HG02642 (cell line): ENCODE measurements at regions not wholly inside any gene's neighbourhood (a gene's known extent, or its start where the extent isn't known, plus 50 kb on each side); places are given as distances from the start of the nearest gene placed in this dataset.
"Not testable (repeated sequence)": the region's sequence is repeated elsewhere in the genome, so short reads cannot be mapped to it uniquely, and the experiment has no call there.

Source experiments
- ATAC-seq: cut with Tn5 transposase; IDR thresholded peaks from one replicate; pipeline ENCODE4 v1.9.1; 2021; ENCODE audit warnings: mild to moderate bottlenecking; ENCODE audit not compliant: unreplicated experiment, poor library complexity

- not testable (repeated sequence) for ATAC-seq
Observed at GRCh38 chr3:106858321-106858720, 518.9 kb upstream of the CCDC54 start.

- ATAC-seq, result no peak
Observed at GRCh38 chr3:106860182-106860581, 517.1 kb upstream of the CCDC54 start.

- ATAC-seq, result no peak
Observed at GRCh38 chr3:106862067-106862466, 515.2 kb upstream of the CCDC54 start.

- no peak for ATAC-seq
Observed at GRCh38 chr3:106877627-106878026, 499.6 kb upstream of the CCDC54 start.

GRCh38 chr3:106880206-106880605 is 497.0 kb upstream of the CCDC54 start:
- ATAC-seq, result no peak

GRCh38 chr3:106881186-106881585 is 496.1 kb upstream of the CCDC54 start:
- no peak for ATAC-seq

- ATAC-seq, result no peak
Observed at GRCh38 chr3:106882297-106882696, 494.9 kb upstream of the CCDC54 start.

- no peak for ATAC-seq
Observed at GRCh38 chr3:106906074-106906473, 471.2 kb upstream of the CCDC54 start.

GRCh38 chr3:106908181-106908938 is 468.9 kb upstream of the CCDC54 start:
- no peak for ATAC-seq

- no peak for ATAC-seq
Observed at GRCh38 chr3:106913111-106913698, 464.0 kb upstream of the CCDC54 start.

- no peak for ATAC-seq
Observed at GRCh38 chr3:106913966-106914365, 463.3 kb upstream of the CCDC54 start.

- no peak for ATAC-seq
Observed at GRCh38 chr3:106920609-106921008, 456.6 kb upstream of the CCDC54 start.

GRCh38 chr3:106929081-106929480 is 448.2 kb upstream of the CCDC54 start:
- ATAC-seq, result no peak

- no peak for ATAC-seq
Observed at GRCh38 chr3:106930086-106930485, 447.2 kb upstream of the CCDC54 start.

GRCh38 chr3:106931904-106932303 is 445.3 kb upstream of the CCDC54 start:
- no peak for ATAC-seq

- ATAC-seq, result no peak
Observed at GRCh38 chr3:106936337-106936736, 440.9 kb upstream of the CCDC54 start.

- ATAC-seq, result no peak
Observed at GRCh38 chr3:106942051-106942450, 435.2 kb upstream of the CCDC54 start.

- no peak for ATAC-seq
Observed at GRCh38 chr3:106943071-106943470, 434.2 kb upstream of the CCDC54 start.

- ATAC-seq, result no peak
Observed at GRCh38 chr3:106945435-106945834, 431.8 kb upstream of the CCDC54 start.

- ATAC-seq, result no peak
Observed at GRCh38 chr3:106946866-106947265, 430.4 kb upstream of the CCDC54 start.

GRCh38 chr3:106957029-106957428 is 420.2 kb upstream of the CCDC54 start:
- no peak for ATAC-seq

GRCh38 chr3:106962993-106963392 is 414.2 kb upstream of the CCDC54 start:
- ATAC-seq, result no peak
